Body of pancreas (tissue), 4 donors: ENCODE measurements at regions not wholly inside any gene's neighbourhood (a gene's known extent, or its start where the extent isn't known, plus 50 kb on each side); places are given as distances from the start of the nearest gene placed in this dataset.

Experiments used
- CTCF ChIP-seq, 7 experiments: fragments of 450-650 bp in 4 of 7; fragments of 200-600 bp in 3 of 7; sonication (generic) in 3 of 7; IDR thresholded peaks; one replicate each; pipeline ENCODE4 v1.5.1; 2016 to 2019; ENCODE audit warnings: antibody characterized with exemption in 7 of 7
- POLR2A ChIP-seq, 3 donors: fragments of 450-650 bp; IDR thresholded peaks; one replicate each; pipeline ENCODE4 v1.6.1; 2016; ENCODE audit warnings: antibody characterized with exemption in 3 of 3, mild to moderate bottlenecking in 2 of 3

DNA sequence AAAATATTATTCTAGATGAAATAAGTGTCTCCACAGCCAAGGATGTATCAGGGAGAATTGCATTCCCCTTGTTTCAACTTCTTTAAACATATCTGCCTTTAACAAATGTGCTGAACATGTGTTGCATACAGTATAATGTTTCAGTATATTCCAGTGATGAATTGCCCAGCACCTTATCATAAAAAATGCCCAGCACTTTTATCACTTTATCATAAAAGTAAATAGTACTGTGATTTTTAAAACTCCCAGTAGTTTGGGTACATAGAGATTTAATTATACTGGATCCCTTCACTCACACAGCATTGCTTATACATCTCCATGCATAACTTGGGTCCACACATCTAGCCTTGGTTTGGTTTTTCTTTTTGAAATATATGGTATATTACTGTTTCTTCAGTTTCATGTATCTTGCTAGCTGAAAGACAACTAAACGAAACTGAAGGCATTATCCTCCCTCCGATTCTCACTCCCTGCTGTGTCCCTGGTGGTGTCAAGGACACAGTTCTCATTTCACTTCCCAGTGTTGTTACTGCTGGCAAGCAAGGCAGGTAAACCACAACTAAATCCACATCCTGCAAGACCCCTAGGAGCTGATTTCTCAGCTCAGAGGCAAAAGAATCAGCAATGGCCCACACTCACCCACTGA, 118.2 kb upstream of the SLC44A3 start:
- no peak for TF ChIP-seq CTCF (IDR thresholded peaks at IDR 0.05)
- TF ChIP-seq POLR2A (IDR thresholded peaks at IDR 0.05) = no peak
